ENCODE measurements at regions not wholly inside any gene's neighbourhood (a gene's known extent, or its start where the extent isn't known, plus 50 kb on each side); places are given as distances from the start of the nearest gene placed in this dataset.

DNA sequence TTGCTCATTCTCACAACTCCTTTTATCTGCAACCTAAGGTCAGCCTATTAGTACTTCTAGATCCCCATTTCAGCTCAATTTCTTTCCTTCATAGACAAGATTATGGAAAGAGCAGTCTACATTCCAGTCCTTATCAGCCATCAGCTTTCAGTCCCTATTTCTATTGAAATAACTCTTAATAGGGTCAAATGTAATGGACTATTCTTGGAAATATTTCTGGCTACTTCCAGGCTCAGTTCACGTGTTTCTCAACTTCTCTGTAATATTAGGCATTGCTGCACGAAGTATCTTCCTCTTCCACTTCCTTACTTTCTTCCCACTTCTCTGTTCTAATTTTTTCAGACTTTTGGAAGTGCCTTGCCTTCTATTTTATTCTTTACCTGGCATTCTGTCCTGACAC is 232.9 kb upstream of the USP25 start:
- Histone ChIP-seq H3K79me2 (replicated peaks; ENCODE audit: insufficient read depth) (no peaks in the 10 kb centered on the region), H3F3A (replicated peaks; ENCODE audit: low read depth) (no peaks in the 10 kb centered on the region), H3K4me3 (no peak overlapping the region), H4K20me1 (replicated peaks; ENCODE audit: insufficient read depth) (no peaks in the 10 kb centered on the region), H3K4me1 (ENCODE audit: insufficient read depth) (no peaks in the 10 kb centered on the region), H3K9me2 (ENCODE audit: insufficient read depth) (no peaks in the 10 kb centered on the region; the same call in 1 of the 2 replicates), H3K4me2 (no peak overlapping the region), H2AFZ (no peak overlapping the region), H3K27me3 (ENCODE audit: insufficient read depth) (no peaks in the 10 kb centered on the region), H3K27ac (ENCODE audit: low read depth) (no peak overlapping the region), H3K36me3 (ENCODE audit: insufficient read depth) (no peaks in the 10 kb centered on the region)
- H3K9me3 Mint-ChIP-seq: no peaks in the 10 kb centered on the region
- H3K4me3 Mint-ChIP-seq: no peak overlapping the region
- H3K36me3 Mint-ChIP-seq (ENCODE audit: low read depth): no peaks in the 10 kb centered on the region
- no peak for ATAC-seq
- H3K27ac Mint-ChIP-seq: no peak overlapping the region
- no peaks in the 10 kb centered on the region for H3K27me3 Mint-ChIP-seq (ENCODE audit: insufficient read depth, low read depth, poor library complexity)
- DNase-seq (ENCODE audit: low spot score): no peak
- TF ChIP-seq, protein P1, sequence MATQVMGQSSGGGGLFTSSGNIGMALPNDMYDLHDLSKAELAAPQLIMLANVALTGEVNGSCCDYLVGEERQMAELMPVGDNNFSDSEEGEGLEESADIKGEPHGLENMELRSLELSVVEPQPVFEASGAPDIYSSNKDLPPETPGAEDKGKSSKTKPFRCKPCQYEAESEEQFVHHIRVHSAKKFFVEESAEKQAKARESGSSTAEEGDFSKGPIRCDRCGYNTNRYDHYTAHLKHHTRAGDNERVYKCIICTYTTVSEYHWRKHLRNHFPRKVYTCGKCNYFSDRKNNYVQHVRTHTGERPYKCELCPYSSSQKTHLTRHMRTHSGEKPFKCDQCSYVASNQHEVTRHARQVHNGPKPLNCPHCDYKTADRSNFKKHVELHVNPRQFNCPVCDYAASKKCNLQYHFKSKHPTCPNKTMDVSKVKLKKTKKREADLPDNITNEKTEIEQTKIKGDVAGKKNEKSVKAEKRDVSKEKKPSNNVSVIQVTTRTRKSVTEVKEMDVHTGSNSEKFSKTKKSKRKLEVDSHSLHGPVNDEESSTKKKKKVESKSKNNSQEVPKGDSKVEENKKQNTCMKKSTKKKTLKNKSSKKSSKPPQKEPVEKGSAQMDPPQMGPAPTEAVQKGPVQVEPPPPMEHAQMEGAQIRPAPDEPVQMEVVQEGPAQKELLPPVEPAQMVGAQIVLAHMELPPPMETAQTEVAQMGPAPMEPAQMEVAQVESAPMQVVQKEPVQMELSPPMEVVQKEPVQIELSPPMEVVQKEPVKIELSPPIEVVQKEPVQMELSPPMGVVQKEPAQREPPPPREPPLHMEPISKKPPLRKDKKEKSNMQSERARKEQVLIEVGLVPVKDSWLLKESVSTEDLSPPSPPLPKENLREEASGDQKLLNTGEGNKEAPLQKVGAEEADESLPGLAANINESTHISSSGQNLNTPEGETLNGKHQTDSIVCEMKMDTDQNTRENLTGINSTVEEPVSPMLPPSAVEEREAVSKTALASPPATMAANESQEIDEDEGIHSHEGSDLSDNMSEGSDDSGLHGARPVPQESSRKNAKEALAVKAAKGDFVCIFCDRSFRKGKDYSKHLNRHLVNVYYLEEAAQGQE (IDR thresholded peaks at IDR 0.05; ENCODE audit: unreplicated experiment): no peak
- TF ChIP-seq CREB1 (CRISPR knock-in tag; IDR thresholded peaks at IDR 0.05; ENCODE audit: low read depth) (no peak), EZH2phosphoT487 (IDR thresholded peaks at IDR 0.05; ENCODE audit: unreplicated experiment) (no peak), POLR2AphosphoS5 (IDR thresholded peaks at IDR 0.05; ENCODE audit: low read depth) (no peak)
- TF ChIP-seq, protein P2, sequence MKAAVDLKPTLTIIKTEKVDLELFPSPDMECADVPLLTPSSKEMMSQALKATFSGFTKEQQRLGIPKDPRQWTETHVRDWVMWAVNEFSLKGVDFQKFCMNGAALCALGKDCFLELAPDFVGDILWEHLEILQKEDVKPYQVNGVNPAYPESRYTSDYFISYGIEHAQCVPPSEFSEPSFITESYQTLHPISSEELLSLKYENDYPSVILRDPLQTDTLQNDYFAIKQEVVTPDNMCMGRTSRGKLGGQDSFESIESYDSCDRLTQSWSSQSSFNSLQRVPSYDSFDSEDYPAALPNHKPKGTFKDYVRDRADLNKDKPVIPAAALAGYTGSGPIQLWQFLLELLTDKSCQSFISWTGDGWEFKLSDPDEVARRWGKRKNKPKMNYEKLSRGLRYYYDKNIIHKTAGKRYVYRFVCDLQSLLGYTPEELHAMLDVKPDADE (IDR thresholded peaks at IDR 0.05): no peak
- no peaks in the 10 kb centered on the region for H3K4me1 Mint-ChIP-seq

DNA sequence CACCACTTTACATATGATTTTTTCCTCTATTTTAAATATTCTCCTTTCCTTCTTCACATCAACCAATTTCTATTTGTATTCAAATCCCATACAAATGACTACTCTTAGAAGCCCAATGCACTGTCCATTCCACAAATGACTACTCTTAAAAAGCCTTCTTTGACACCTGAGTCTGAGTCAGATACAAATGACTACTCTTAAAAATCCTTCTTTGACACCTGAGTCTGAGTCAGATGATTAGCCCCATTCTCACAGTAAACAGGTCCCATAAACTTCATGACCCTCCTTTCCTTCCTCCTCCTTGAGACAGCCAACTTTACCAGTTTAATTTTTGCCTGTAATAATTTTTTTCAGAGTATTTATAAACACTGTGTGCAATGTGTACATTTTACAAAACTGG is 231.3 kb upstream of the USP25 start:
- Mint-ChIP-seq H3K4me1 (no peaks in the 10 kb centered on the region), H3K36me3 (ENCODE audit: low read depth) (no peaks in the 10 kb centered on the region), H3K27ac (no peak overlapping the region), H3K27me3 (ENCODE audit: insufficient read depth, low read depth, poor library complexity) (no peaks in the 10 kb centered on the region), H3K9me3 (no peaks in the 10 kb centered on the region), H3K4me3 (no peak overlapping the region)
- Histone ChIP-seq H3K36me3 (ENCODE audit: insufficient read depth) (no peaks in the 10 kb centered on the region), H3F3A (replicated peaks; ENCODE audit: low read depth) (no peaks in the 10 kb centered on the region), H4K20me1 (replicated peaks; ENCODE audit: insufficient read depth) (no peaks in the 10 kb centered on the region), H3K79me2 (replicated peaks; ENCODE audit: insufficient read depth) (no peaks in the 10 kb centered on the region), H3K27me3 (ENCODE audit: insufficient read depth) (no peaks in the 10 kb centered on the region), H3K27ac (ENCODE audit: low read depth) (no peak overlapping the region), H3K4me2 (no peak overlapping the region), H3K4me1 (ENCODE audit: insufficient read depth) (no peaks in the 10 kb centered on the region), H3K9me2 (ENCODE audit: insufficient read depth) (no peaks in the 10 kb centered on the region; the same call in 1 of the 2 replicates), H2AFZ (no peak overlapping the region), H3K4me3 (no peak overlapping the region)
- ATAC-seq (no peak), DNase-seq (ENCODE audit: low spot score) (no peak)
- TF ChIP-seq EZH2 (IDR thresholded peaks at IDR 0.05; ENCODE audit: low read depth, unreplicated experiment): no peak
- TF ChIP-seq STAT1 (IDR thresholded peaks at IDR 0.05; ENCODE audit: unreplicated experiment): no peak
- TF ChIP-seq EZH2phosphoT487 (IDR thresholded peaks at IDR 0.05; ENCODE audit: unreplicated experiment): no peak

Measured in GM23338 (cell line).